HS-5 (cell line): ENCODE measurements at regions not wholly inside any gene's neighbourhood (a gene's known extent, or its start where the extent isn't known, plus 50 kb on each side); places are given as distances from the start of the nearest gene placed in this dataset.
"Not testable (repeated sequence)": the region's sequence is repeated elsewhere in the genome, so short reads cannot be mapped to it uniquely, and the experiment has no call there.

Experiments
- DNase-seq: peaks from one replicate; pipeline ENCODE4 v3.0.0-alpha.2; 2012; ENCODE audit warnings: low read depth

- no peak for DNase-seq
These were observed 472.9 kb upstream of the FSIP2 start for GRCh38 chr2:185265747-185266146.

- DNase-seq, result no peak
These were observed 470.0 kb upstream of the FSIP2 start for GRCh38 chr2:185268651-185269050.

- DNase-seq, result no peak
These were observed 463.7 kb upstream of the FSIP2 start for GRCh38 chr2:185274718-185275484.

GRCh38 chr2:185275979-185276378 lies 462.6 kb upstream of the FSIP2 start:
- DNase-seq, result not testable (repeated sequence)

GRCh38 chr2:185278761-185279160 lies 459.8 kb upstream of the FSIP2 start:
- DNase-seq, result no peak

GRCh38 chr2:185279999-185280398 lies 458.6 kb upstream of the FSIP2 start:
- no peak for DNase-seq

- no peak for DNase-seq
These were observed 453.9 kb upstream of the FSIP2 start for GRCh38 chr2:185284696-185285095.

- DNase-seq, result not testable (repeated sequence)
These were observed 448.6 kb upstream of the FSIP2 start for GRCh38 chr2:185290012-185290411.

GRCh38 chr2:185291035-185291647 lies 447.5 kb upstream of the FSIP2 start:
- peak; percentile 5 for DNase-seq

- DNase-seq, result no peak
These were observed 438.7 kb upstream of the FSIP2 start for GRCh38 chr2:185299867-185300266.

- no peak for DNase-seq
These were observed 432.5 kb upstream of the FSIP2 start for GRCh38 chr2:185306119-185306518.

GRCh38 chr2:185316383-185316782 lies 422.2 kb upstream of the FSIP2 start:
- no peak for DNase-seq

GRCh38 chr2:185318271-185318724 lies 420.3 kb upstream of the FSIP2 start:
- DNase-seq, result no peak

GRCh38 chr2:185335879-185336278 lies 402.7 kb upstream of the FSIP2 start:
- DNase-seq, result no peak

GRCh38 chr2:185337033-185337432 lies 401.6 kb upstream of the FSIP2 start:
- DNase-seq, result no peak

- DNase-seq, result no peak
These were observed 400.5 kb upstream of the FSIP2 start for GRCh38 chr2:185338104-185338503.

- DNase-seq, result no peak
These were observed 391.2 kb upstream of the FSIP2 start for GRCh38 chr2:185347445-185347844.

- DNase-seq, result no peak
These were observed 377.8 kb upstream of the FSIP2 start for GRCh38 chr2:185360776-185361175.

- peak; percentile 34 for DNase-seq
These were observed 366.4 kb upstream of the FSIP2 start for GRCh38 chr2:185372188-185372587.

GRCh38 chr2:185373229-185373628 lies 365.4 kb upstream of the FSIP2 start:
- DNase-seq, result peak; percentile 11

- peak; percentile 26 for DNase-seq
These were observed 363.7 kb upstream of the FSIP2 start for GRCh38 chr2:185374878-185375277.

GRCh38 chr2:185375731-185376130 lies 362.9 kb upstream of the FSIP2 start:
- DNase-seq, result no peak

GRCh38 chr2:185381631-185382030 lies 357.0 kb upstream of the FSIP2 start:
- no peak for DNase-seq
